Esophagus muscularis mucosa (tissue), 4 donors: ENCODE measurements at regions not wholly inside any gene's neighbourhood (a gene's known extent, or its start where the extent isn't known, plus 50 kb on each side); places are given as distances from the start of the nearest gene placed in this dataset.
"Not testable (repeated sequence)": the region's sequence is repeated elsewhere in the genome, so short reads cannot be mapped to it uniquely, and the experiment has no call there.

Experiments used
- DNase-seq: peaks from one replicate; pipeline ENCODE4 v3.0.0-alpha.2; 2017; ENCODE audit errors: extremely low spot score
- H3K27ac ChIP-seq, 4 donors: fragments of 200-600 bp; sonication (generic); replicated peaks in 1 of 4; 1 replicate in 3 of 4; 2 replicates in 1 of 4; pipeline ENCODE4 v1.5.1; 2016 to 2019; ENCODE audit warnings: mild to moderate bottlenecking in 1 of 4
- H3K27me3 ChIP-seq, 4 donors: fragments of 200-600 bp; sonication (generic); one replicate each; pipeline versions ENCODE4 v1.5.1 to v1.6.0; 2016 to 2019
- H3K36me3 ChIP-seq, 4 donors: fragments of 200-600 bp; sonication (generic); one replicate each; pipeline ENCODE4 v1.5.1; 2016 to 2019
- H3K4me1 ChIP-seq, 4 donors: fragments of 200-600 bp; sonication (generic); one replicate each; pipeline ENCODE4 v1.5.1; 2016 to 2019
- H3K4me3 ChIP-seq, 4 donors: fragments of 200-600 bp; sonication (generic); 1 replicate in 2 of 4; 2 replicates in 2 of 4; pipeline ENCODE4 v1.5.1; 2016 to 2019; ENCODE audit warnings: mild to moderate bottlenecking in 4 of 4, moderate library complexity in 1 of 4
- H3K9me3 ChIP-seq, 4 donors: fragments of 200-600 bp; sonication (generic); 1 replicate in 3 of 4; 2 replicates in 1 of 4; pipeline ENCODE4 v1.5.1; 2016 to 2019
- WGBS: methylation state at CpG from one replicate; pipeline ENCODE4 v1.1.5; 2018; 5-methylcytosine and 5-hydroxymethylcytosine counted together
- intact Hi-C: fragments of 100-400 bp; cut with DNase I; formaldehyde crosslinking; loops from one replicate; pipeline ENCODE4 v1.15.1; 2023

DNA sequence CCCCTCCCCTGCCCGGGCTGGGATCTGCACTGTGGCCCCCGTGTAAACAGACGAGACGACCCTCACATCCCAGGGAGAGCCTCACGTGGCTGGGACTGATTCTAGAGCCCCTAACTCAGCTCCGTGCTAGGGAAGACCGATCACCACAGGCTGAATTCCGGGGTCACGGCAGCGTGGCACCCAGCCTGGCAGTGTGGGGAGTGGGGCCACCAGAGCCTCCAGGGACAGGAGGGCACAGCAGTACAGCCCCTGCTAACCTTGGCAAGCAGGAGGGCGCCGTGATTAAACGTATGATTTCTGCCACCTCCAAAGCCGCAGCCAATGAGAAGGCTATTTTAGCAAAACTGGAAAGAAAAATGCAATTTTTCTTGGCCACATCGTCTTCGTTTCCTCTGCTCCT lies 188.3 kb downstream of the NPIPB11 start:
- H3K36me3 ChIP-seq, H3K4me3 ChIP-seq, H3K27ac ChIP-seq, H3K9me3 ChIP-seq, DNase-seq, intact Hi-C loops, H3K27me3 ChIP-seq: not testable (repeated sequence)
- peaks cover 0 to 26% (median 24%) of the 10 kb centered on the region in 4 donors for H3K4me1 ChIP-seq
- 100% methylated on average over 2 of the region's 16 CpGs for WGBS

DNA sequence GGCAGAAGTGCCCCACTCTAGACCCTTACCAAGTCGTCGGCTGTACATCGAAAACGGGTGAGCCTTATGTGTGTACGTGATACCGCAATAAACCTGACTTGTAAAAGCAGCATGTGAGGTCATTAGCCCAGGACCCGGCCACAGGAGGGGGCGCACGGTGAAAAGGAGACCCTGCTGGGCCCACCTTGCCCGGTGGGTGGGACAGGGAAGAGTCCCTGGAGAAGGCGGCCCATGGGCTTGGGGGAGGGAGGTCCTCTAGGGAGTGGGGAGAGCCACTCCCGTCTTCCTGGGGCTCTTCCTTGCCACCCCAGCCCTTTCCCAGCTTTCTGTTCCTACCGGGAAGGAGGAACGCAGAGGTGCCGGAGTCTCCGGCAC lies 188.8 kb downstream of the NPIPB11 start:
- 90% methylated on average over 12 of the region's 16 CpGs for WGBS
- intact Hi-C loops, H3K27ac ChIP-seq, H3K27me3 ChIP-seq, DNase-seq, H3K4me3 ChIP-seq, H3K36me3 ChIP-seq, H3K9me3 ChIP-seq: not testable (repeated sequence)
- peaks cover 0 to 26% (median 24%) of the 10 kb centered on the region in 4 donors for H3K4me1 ChIP-seq

DNA sequence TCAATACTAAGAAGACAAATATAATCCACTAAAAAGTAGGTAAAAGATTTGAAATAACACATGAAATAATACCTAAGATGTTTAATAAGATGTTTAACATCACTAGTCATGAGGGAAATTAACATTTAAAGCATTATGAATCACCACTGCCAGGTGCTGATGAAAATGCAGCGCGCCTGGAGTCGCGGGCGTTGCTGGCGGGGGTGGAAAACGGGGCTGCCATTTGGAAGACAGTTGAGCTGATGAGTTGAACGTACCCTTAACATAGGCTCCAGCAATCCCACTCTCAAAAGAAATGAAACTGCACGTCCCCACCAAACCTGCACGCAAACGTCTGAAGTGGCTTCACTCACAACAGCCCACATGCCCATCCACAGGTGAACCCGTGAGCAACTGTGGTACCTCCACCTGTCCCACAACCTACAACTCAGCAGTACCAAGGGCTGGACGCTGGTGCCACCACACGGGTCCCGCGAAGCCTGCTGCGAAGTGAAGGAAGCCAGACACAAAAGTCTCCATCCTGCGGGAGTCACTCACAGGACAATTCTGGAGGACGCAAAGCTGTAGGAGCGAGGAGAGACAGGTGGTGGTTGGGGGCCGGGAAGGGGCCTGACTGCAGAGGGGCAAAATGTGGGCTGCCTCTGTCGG lies 189.3 kb downstream of the NPIPB11 start:
- DNase-seq, H3K27ac ChIP-seq, H3K4me3 ChIP-seq, H3K27me3 ChIP-seq, H3K36me3 ChIP-seq, H3K9me3 ChIP-seq, intact Hi-C loops: not testable (repeated sequence)
- H3K4me1 ChIP-seq = peaks cover 0 to 25% (median 24%) of the 10 kb centered on the region in 4 donors
- WGBS = 95% methylated on average over 22 of the region's 22 CpGs

DNA sequence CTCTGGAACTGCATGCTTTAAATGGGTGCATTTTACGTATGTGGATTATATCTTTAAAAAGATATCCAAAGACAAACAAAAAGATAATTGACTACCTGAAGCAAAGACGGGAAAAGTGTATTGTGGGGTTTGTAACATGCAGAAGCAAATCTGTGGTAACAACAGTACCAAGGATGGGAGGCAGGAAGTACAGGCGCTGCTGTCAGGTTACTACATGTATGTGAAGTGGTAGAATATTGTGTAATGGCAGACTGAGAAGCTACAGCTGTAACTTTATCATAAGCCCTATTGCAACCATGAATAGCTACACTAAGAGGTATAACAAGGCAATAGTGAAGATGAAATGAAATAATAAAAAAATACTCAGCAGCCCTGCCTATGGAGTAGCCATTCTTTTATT lies 192.7 kb downstream of the NPIPB11 start:
- WGBS = 96% methylated on average over 3 of the region's 3 CpGs
- intact Hi-C loops, H3K36me3 ChIP-seq, H3K27ac ChIP-seq, DNase-seq, H3K9me3 ChIP-seq, H3K4me1 ChIP-seq, H3K27me3 ChIP-seq, H3K4me3 ChIP-seq: not testable (repeated sequence)

DNA sequence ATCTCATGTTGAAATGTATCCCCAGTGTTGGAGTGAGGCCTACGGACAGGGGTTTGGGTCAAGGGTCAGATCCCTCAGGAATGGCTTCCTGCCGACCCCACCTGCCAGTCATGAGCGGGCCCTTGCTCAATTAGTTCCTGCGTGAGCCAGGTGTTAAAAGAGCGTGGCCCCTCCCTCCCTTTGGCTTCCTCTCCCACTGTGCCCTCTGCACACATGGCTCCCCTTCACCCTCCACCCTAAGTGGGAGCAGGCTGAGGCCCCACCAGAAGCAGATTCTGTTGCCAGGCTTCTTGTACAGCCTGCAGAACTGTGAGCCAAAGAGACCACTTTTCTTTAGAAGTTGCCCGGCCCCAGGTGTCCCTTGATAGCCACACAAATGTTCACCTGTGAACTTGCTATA lies 193.3 kb downstream of the NPIPB11 start:
- DNase-seq, intact Hi-C loops, H3K4me3 ChIP-seq, H3K36me3 ChIP-seq, H3K27ac ChIP-seq, H3K9me3 ChIP-seq, H3K27me3 ChIP-seq, H3K4me1 ChIP-seq: not testable (repeated sequence)
- WGBS = 100% methylated on average over 1 of the region's 6 CpGs

DNA sequence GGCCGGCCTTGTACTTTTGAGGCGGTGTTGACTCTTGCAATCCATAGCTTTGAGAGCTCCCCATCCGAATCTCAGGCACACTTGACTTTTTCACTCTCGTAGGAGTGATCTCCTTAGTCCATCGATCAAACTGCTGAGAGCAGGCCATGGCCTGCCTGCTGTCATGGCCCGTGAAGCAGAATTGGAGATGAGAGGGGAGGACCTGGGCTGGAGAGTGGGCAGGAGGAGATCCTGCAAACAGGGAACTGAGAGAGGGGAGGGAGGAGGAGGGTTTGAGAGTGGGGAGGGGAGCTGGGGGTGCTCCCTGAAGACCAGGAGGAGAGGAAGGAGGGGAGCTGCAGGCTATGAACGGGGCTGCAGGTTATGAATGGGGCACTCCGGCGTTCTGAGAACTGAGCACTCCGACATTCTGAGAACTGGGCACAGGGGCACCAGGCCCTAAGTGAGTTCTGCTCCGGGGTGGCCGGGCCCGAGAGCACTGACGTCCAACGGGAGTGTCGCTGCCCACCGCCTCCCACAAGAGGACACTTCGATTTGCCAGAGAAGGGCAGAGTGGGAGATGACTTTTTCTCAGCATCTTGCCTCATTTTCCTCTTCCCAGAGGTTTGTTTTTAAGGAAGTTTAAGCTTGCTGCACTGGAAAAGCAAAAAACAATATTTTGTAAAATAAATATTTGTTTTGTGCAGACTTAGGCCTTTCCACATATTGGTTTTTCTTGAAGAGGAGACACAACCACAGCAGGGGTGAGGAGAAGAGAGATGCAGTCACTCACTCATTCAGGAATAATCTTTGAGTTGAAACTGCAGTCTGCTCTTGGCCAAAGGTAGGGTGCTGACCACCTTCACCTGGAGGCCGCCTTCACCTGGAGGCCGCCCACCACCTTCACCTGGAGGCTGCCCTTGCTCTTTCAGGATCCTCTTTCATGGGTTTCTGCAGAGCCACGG lies 194.2 kb downstream of the NPIPB11 start:
- H3K4me1 ChIP-seq, H3K36me3 ChIP-seq, H3K27ac ChIP-seq, intact Hi-C loops, DNase-seq, H3K4me3 ChIP-seq, H3K9me3 ChIP-seq, H3K27me3 ChIP-seq: not testable (repeated sequence)
- 91% methylated on average over 21 of the region's 21 CpGs for WGBS

DNA sequence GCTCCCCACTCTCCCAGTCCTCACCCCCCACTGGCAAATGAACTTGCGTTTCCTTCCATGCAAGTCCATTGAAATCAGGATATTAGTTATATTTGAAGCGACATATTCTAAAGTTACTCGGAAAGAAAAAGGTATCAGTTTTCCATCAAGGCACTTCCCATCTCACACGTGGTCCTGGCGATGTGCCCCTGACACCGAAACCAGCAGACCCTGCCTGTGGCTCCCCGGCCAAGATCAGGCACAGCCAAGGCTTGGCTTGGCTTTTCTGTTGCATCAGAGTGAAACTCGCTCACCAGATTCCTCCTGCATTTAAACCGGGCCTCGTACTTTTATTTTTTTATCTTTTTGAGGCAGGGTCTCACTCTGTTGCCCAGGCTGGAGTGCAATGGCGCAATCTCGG lies 195.1 kb downstream of the NPIPB11 start:
- H3K4me3 ChIP-seq, H3K27ac ChIP-seq, H3K4me1 ChIP-seq, H3K36me3 ChIP-seq, H3K9me3 ChIP-seq, H3K27me3 ChIP-seq, intact Hi-C loops, DNase-seq: not testable (repeated sequence)
- 79% methylated on average over 12 of the region's 12 CpGs for WGBS

DNA sequence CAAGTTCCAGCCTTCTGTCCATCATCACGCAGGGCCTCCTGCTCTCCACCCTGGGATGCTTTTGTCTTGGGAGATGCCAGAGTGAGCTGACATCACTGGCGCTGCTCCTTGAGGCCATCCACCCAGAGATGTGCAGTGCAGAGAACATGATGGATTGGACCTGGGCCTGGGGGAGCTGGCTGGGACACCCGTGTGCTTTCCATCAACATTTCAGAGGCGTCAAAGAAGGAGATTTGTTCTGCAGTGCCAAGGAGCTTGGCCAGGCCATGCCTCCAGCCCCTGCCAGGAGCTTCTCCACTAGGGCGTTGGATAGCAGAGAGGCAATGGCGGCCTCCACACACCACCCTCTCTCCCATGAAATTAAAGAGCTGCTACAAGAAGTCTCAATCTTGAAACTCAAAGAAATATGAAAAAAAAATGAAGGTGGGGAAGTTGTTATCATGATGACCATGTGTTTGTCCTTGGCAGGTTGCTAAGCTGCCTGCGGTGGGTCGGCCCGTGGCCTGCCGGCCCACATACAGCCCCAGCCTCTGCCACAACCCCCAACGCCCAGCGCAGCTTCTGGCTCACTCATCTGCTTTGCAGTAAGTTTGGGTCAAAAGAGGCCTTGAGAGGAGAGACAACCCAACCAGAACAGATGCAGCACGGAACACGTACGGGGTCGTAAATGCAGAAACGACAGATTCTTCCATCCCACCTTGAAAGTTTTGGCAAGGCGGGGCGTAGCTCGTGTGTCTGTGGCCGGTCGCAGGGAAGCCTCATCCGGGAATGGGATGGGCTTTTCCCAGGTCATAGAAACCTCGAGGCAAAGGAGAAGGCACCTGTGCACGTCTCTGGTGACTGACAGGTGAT lies 196.0 kb downstream of the NPIPB11 start:
- H3K36me3 ChIP-seq, H3K9me3 ChIP-seq, DNase-seq, H3K4me3 ChIP-seq, intact Hi-C loops, H3K27me3 ChIP-seq, H3K27ac ChIP-seq, H3K4me1 ChIP-seq: not testable (repeated sequence)
- 95% methylated on average over 19 of the region's 25 CpGs for whole genome bisulfite sequencing

DNA sequence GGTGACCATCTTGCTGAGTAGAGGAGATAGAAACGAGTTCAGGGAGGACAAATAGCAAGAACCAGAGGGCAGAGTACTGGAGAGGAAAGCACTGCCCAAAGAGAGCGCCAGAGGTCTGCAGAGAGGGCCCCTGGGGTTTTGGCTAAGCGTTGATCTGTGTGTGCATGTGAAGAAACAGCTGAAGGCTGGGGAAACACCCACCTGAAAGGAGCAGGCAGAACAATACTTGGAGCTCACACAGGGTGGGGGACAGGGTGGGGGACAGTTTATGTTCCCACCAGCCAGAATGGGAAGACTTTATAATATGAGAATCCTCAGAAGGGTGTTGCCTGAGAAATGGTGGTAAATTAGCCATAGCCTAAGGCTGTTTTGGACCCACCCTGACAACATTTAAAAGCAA lies 200.4 kb downstream of the NPIPB11 start:
- 77% methylated on average over 3 of the region's 3 CpGs for WGBS
- H3K4me3 ChIP-seq, H3K9me3 ChIP-seq, DNase-seq, H3K27me3 ChIP-seq, H3K36me3 ChIP-seq, H3K27ac ChIP-seq, intact Hi-C loops: not testable (repeated sequence)
- H3K4me1 ChIP-seq = peaks cover 0 to 43% (median 34%) of the 10 kb centered on the region in 4 donors

DNA sequence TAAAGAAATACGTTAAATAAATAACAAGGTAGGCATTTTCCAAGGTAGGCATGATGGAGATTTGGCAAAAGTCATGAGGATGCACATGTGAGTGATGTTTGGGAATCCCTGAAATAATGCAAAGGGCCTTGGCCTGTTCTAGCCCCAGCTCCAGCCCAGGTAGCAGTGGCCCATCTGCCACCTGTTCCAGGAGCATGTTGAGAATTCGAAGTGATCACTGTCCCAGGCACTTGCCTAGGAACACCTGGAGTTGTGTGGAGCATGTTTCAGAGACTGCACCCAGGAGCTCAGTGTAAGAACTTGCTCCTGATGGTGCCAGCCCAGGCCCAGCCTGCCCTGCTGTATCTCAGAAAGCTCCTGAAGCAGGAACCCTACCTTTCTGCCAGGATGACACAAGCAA lies 201.4 kb downstream of the NPIPB11 start:
- H3K9me3 ChIP-seq, intact Hi-C loops, DNase-seq, H3K36me3 ChIP-seq, H3K27me3 ChIP-seq, H3K4me3 ChIP-seq: not testable (repeated sequence)
- WGBS = 100% methylated on average over 2 of the region's 2 CpGs
- H3K4me1 ChIP-seq = peaks cover 0 to 53% (median 43%) of the 10 kb centered on the region in 4 donors
- H3K27ac ChIP-seq = peak overlapping the region in 1 of 4 donors; percentile 85
